SHP77 (cell line): ENCODE measurements at regions not wholly inside any gene's neighbourhood (a gene's known extent, or its start where the extent isn't known, plus 50 kb on each side); places are given as distances from the start of the nearest gene placed in this dataset.

Experiments used
- DNase-seq, 2 experiments: peaks; one replicate each; lab custom pipeline; 2025; lab: John Stamatoyannopoulos, UW

- DNase-seq = no peak
Measured at GRCh38 chr11:105332171-105332570, 192.6 kb upstream of the CARD18 start.

- DNase-seq = no peak
Measured at GRCh38 chr11:105328061-105328460, 188.5 kb upstream of the CARD18 start.

GRCh38 chr11:105324156-105324555, 184.6 kb upstream of the CARD18 start:
- DNase-seq = no peak

GRCh38 chr11:105321696-105322095, 182.1 kb upstream of the CARD18 start:
- no peak for DNase-seq

GRCh38 chr11:105315287-105315686, 175.7 kb upstream of the CARD18 start:
- DNase-seq = peak; percentile 49 to 50

- DNase-seq = no peak
Measured at GRCh38 chr11:105312266-105312665, 172.7 kb upstream of the CARD18 start.

GRCh38 chr11:105298630-105299029, 159.1 kb upstream of the CARD18 start:
- DNase-seq = no peak

GRCh38 chr11:105298174-105298573, 158.6 kb upstream of the CARD18 start:
- no peak for DNase-seq

GRCh38 chr11:105297463-105297862, 157.9 kb upstream of the CARD18 start:
- DNase-seq = no peak

GRCh38 chr11:105296806-105297205, 157.2 kb upstream of the CARD18 start:
- DNase-seq = no peak

- DNase-seq = no peak
Measured at GRCh38 chr11:105296386-105296785, 156.8 kb upstream of the CARD18 start.

GRCh38 chr11:105282658-105283057, 143.1 kb upstream of the CARD18 start:
- DNase-seq = no peak

- no peak for DNase-seq
Measured at GRCh38 chr11:105274631-105275030, 135.1 kb upstream of the CARD18 start.

GRCh38 chr11:105273660-105274280, 134.2 kb upstream of the CARD18 start:
- DNase-seq = no peak

- no peak for DNase-seq
Measured at GRCh38 chr11:105269862-105270261, 130.3 kb upstream of the CARD18 start.

GRCh38 chr11:105268404-105269062, 129.0 kb upstream of the CARD18 start:
- no peak for DNase-seq

GRCh38 chr11:105265845-105266244, 126.3 kb upstream of the CARD18 start:
- DNase-seq = no peak

GRCh38 chr11:105260976-105261375, 121.4 kb upstream of the CARD18 start:
- DNase-seq = no peak

- DNase-seq = no peak
Measured at GRCh38 chr11:105245781-105246315, 106.3 kb upstream of the CARD18 start.

- DNase-seq = no peak
Measured at GRCh38 chr11:105244160-105244825, 104.7 kb upstream of the CARD18 start.

GRCh38 chr11:105241136-105241535, 101.6 kb upstream of the CARD18 start:
- no peak for DNase-seq

- no peak for DNase-seq
Measured at GRCh38 chr11:105236664-105237063, 97.1 kb upstream of the CARD18 start.

GRCh38 chr11:105233285-105233684, 93.7 kb upstream of the CARD18 start:
- DNase-seq = no peak
